ENCODE measurements at regions not wholly inside any gene's neighbourhood (a gene's known extent, or its start where the extent isn't known, plus 50 kb on each side); places are given as distances from the start of the nearest gene placed in this dataset.
"Not testable (repeated sequence)": the region's sequence is repeated elsewhere in the genome, so short reads cannot be mapped to it uniquely, and the experiment has no call there.

DNA sequence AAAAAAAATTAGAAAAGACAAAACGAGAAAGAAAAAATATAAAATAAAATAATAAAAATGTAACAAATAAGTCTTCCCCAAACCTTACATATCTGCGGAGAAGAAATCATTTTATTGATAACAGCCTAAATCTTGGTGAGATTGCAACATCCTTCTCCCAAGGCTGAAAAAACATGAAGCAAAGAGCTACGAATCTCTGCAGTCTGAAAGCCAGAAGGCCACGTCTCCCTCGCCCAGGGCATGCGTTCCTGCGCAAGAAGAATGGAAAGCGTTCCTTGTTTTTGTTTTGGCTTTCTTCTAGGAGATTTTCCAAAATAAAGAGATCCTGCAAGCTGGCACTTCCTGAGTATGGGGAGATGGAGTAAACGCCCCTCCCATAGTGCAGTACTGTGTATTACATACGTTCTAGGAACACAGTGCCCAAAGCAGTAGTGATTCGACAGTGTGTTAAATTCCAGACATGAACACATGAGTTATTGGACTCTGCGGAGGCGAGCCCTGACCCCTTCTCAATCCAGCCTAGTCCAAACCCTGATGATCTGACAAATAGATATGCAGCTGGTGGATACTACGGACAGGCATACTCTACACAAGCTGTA, 126.7 kb upstream of the RREB1 start:
- TF ChIP-seq, protein P1, sequence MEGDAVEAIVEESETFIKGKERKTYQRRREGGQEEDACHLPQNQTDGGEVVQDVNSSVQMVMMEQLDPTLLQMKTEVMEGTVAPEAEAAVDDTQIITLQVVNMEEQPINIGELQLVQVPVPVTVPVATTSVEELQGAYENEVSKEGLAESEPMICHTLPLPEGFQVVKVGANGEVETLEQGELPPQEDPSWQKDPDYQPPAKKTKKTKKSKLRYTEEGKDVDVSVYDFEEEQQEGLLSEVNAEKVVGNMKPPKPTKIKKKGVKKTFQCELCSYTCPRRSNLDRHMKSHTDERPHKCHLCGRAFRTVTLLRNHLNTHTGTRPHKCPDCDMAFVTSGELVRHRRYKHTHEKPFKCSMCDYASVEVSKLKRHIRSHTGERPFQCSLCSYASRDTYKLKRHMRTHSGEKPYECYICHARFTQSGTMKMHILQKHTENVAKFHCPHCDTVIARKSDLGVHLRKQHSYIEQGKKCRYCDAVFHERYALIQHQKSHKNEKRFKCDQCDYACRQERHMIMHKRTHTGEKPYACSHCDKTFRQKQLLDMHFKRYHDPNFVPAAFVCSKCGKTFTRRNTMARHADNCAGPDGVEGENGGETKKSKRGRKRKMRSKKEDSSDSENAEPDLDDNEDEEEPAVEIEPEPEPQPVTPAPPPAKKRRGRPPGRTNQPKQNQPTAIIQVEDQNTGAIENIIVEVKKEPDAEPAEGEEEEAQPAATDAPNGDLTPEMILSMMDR (IDR thresholded peaks at IDR 0.05; ENCODE audit: low read depth, low read length): no peak

DNA sequence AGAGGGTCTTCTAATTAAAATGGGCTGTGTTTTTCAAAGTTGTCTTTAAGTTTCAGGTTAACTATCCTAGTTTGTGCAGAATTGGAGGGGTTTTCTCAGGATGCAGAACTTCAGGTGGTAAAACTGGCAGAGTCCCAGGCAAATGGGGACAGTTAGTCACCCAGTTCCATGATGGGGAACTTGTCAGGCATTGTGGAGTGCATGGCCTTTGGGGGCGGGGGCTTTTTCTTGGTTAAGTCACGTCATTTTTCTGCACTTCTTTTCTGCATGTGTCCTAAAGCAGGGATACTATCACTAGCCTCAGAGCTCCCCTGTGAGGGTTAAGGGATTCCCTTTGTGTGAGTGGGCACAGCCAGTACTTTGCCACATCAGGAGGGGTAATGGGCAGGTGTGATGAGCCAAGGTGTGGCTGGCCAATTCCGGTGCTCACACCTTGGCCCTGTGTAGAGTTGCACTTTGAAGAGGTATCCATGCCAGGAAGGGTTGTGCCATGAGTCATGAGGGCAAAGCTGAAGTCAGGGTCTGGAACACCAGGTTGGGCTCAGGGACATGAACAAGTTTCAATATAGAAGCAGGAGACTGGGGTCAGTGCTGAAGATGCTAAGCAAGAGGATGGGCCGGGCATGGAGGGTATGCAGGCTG, 126.0 kb upstream of the RREB1 start:
- no peak overlapping the region for H3K4me3 ChIP-seq (replicated peaks in 1 of 2; ENCODE audit: low read depth in 2 of 2, low read length in 2 of 2)
- no peak for DNase-seq (ENCODE audit: low read depth in 2 of 2)
- TF ChIP-seq, protein P1 (IDR thresholded peaks at IDR 0.05; ENCODE audit: low read depth, low read length): no peak

More for the DNA sequence above, 126.7 kb upstream of the RREB1 start:
- H3K4me3 ChIP-seq (replicated peaks in 1 of 2; ENCODE audit: low read depth in 2 of 2, low read length in 2 of 2): no peak overlapping the region
- DNase-seq (ENCODE audit: low read depth in 2 of 2): no peak

DNA sequence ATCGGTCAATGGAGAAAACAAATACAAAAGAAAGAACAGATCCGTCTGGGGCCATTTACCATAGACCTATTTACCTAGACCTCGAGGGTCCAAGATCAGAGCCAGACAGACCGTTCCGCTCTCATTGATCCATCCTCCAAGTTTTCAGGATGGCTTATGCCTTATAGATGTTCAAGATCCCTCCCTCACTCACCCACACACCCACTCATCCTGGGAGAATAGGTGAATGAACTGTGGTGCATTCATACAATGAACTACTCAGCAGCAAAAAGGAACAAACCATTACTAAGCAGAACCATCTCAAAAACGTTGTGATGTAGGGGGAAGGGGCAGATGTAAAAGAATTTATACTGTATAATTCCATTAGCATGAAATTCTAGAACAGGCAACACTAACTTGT, 125.1 kb upstream of the RREB1 start:
- TF ChIP-seq, protein P1 (IDR thresholded peaks at IDR 0.05; ENCODE audit: low read depth, low read length): no peak
- no peak for DNase-seq (ENCODE audit: low read depth in 2 of 2)
- H3K4me3 ChIP-seq (replicated peaks in 1 of 2; ENCODE audit: low read depth in 2 of 2, low read length in 2 of 2): no peak overlapping the region

DNA sequence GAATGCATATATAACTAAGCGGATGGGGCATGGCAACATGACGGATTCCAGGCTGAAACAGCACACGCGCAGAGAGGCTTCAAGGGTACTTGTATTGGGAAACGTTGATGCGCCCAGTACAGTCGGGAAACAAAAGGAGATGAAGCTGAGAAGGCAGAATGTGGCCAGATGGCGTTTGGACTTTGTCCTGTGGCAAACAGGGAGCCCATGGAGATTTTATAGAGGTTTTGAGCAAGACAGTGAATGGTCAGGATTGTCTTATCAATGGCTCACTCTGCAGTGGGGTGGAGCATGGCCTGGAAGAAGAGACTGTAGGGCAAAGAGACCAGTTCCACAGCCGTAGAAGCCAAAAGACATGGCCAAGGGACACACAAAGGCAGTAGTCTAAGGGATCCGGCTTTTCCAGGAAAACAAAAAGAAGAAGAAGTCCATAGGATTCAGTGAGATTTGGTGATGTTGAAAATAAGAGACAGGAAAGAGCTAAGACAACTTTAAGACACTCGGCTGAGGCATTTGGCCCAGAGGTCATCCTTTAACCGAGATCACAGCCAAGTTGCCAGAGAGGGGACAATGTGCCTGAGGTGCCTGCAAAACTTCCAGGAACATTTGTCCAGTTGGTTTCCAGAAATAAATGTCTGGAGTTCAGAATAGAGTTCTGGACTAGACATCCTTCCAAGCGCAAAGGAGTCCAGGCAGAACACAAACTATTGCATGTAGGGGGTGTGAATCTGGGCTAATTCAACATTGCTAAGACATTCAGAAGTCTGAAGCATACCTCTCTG, 123.0 kb upstream of the RREB1 start:
- no peak for DNase-seq (ENCODE audit: low read depth in 2 of 2)
- TF ChIP-seq, protein P1 (IDR thresholded peaks at IDR 0.05; ENCODE audit: low read depth, low read length): no peak
- H3K4me3 ChIP-seq (replicated peaks in 1 of 2; ENCODE audit: low read depth in 2 of 2, low read length in 2 of 2): no peak overlapping the region

DNA sequence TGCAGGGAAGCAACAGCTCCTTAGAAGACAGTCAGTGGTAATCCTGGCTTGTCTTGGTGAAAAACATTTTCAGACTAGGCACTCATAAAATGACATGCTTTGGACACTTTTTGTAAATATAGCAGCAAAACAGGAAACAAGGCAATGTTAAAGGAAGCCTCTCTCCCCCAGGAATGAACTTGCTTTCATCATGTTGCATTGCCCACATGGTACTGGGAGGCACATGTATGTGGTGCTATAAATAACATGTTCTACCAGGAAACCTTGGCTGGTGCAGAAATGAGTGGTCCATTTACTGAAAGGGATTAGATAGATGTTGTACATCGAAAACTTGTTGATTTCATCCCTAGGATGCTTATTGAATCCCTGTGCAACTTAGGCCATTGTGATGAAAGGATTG, 121.4 kb upstream of the RREB1 start:
- TF ChIP-seq, protein P1 (IDR thresholded peaks at IDR 0.05; ENCODE audit: low read depth, low read length): no peak
- DNase-seq (ENCODE audit: low read depth in 2 of 2): no peak
- no peak overlapping the region for H3K4me3 ChIP-seq (replicated peaks in 1 of 2; ENCODE audit: low read depth in 2 of 2, low read length in 2 of 2)

DNA sequence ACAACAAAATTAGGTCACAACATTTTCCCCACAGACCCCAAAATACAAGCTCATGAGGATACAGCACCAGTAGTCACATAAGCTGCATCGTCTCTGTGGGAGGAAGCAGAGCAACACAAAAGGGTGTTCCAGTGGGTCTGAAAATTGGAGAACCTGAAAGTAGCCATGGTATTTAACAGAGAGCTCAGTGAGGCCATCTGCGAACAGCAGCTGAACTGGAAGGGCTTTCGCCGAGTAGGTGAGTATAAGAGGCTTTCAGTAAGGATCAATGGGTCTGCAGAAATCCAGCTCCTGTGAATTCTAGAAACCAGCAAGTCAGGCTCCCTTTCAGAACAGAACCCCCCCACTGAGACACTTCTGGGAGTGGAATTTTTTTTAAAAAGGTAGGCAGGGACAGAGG, 120.0 kb upstream of the RREB1 start:
- no peak overlapping the region for H3K4me3 ChIP-seq (replicated peaks in 1 of 2; ENCODE audit: low read depth in 2 of 2, low read length in 2 of 2)
- no peak for DNase-seq (ENCODE audit: low read depth in 2 of 2)
- TF ChIP-seq, protein P1 (IDR thresholded peaks at IDR 0.05; ENCODE audit: low read depth, low read length): no peak

DNA sequence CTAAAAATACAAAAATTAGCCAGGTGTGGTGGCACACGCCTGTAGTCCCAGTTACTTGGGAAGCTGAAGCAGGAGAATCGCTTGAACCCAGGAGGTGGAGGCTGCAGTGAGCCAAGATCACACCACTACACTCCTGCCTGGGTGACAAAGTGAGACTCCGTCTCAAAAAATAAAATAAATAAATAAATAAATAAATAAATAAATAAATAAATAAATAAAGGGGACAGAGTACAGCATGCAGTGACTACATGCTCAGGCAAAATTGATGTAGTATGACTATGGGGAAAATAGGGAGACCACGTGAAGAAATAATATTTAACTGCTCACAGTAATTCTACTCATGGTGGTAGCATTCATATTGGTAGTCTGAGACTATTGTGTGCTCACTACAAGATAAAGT, 117.7 kb upstream of the RREB1 start:
- H3K4me3 ChIP-seq (replicated peaks in 1 of 2; ENCODE audit: low read depth in 2 of 2, low read length in 2 of 2); DNase-seq (ENCODE audit: low read depth in 2 of 2): not testable (repeated sequence)
